ENCODE measurements at regions not wholly inside any gene's neighbourhood (a gene's known extent, or its start where the extent isn't known, plus 50 kb on each side); places are given as distances from the start of the nearest gene placed in this dataset.

GRCh38 chr9:28887188-28887884 is 1314.1 kb upstream of the C9orf72 start:
- 83 to 89% methylated on average over 2 of the region's 2 CpGs for WGBS, 2 donors
- no peaks in the 10 kb centered on the region for H3K36me3 ChIP-seq
- no peaks in the 10 kb centered on the region for H3K27me3 ChIP-seq
- no peak overlapping the region for H3K27ac ChIP-seq
- H3K4me1 ChIP-seq: no peaks in the 10 kb centered on the region
- intact Hi-C loops (cut with DNase I): no loop called here
- no peak overlapping the region for H3K4me3 ChIP-seq
- TF ChIP-seq POLR2A (IDR thresholded peaks at IDR 0.05) (no peak), CTCF (IDR thresholded peaks at IDR 0.05) (no peak)
- DNase-seq: no peak
- no peaks in the 10 kb centered on the region for H3K9me3 ChIP-seq

- 69 to 78% methylated on average over 1 of the region's 1 CpG for WGBS, 2 donors
- no peaks in the 10 kb centered on the region for H3K9me3 ChIP-seq
- TF ChIP-seq CTCF (IDR thresholded peaks at IDR 0.05) (no peak), POLR2A (IDR thresholded peaks at IDR 0.05) (no peak)
These were observed 1315.5 kb upstream of the C9orf72 start for GRCh38 chr9:28888806-28889205.

DNA sequence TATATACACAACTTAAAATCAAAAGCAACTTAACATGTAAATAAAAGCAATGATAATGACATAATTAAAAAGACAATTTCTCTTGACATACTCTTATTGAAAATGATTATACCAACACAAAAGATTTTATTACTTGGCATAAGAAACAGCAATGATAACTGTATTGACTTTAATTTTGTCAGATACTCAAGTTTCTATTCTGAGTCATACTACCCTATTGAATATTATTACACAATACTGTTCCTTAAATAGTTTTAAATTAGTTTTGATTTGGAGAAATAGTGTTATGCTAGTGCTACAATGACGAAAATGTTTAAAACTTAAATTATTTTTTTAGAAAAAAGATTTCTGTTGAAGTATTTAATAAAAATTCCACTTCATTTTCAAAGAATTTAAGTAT is 1319.3 kb upstream of the C9orf72 start:
- Histone ChIP-seq H3K27ac (no peak overlapping the region), H3K9me3 (no peaks in the 10 kb centered on the region), H3K36me3 (no peaks in the 10 kb centered on the region), H3K27me3 (no peaks in the 10 kb centered on the region), H3K4me1 (no peaks in the 10 kb centered on the region), H3K4me3 (no peak overlapping the region)
- no peak for DNase-seq
- WGBS, 2 donors: 27 to 43% methylated on average over 1 of the region's 1 CpG
- intact Hi-C loops (cut with DNase I): no loop called here
- no peak for TF ChIP-seq CTCF (IDR thresholded peaks at IDR 0.05)
- no peak for TF ChIP-seq POLR2A (IDR thresholded peaks at IDR 0.05)

More at GRCh38 chr9:28888806-28889205, 1315.5 kb upstream of the C9orf72 start:
- intact Hi-C loops (cut with DNase I): no loop called here
- no peaks in the 10 kb centered on the region for H3K36me3 ChIP-seq
- DNase-seq: no peak
- no peak overlapping the region for H3K27ac ChIP-seq
- H3K27me3 ChIP-seq: no peaks in the 10 kb centered on the region
- no peaks in the 10 kb centered on the region for H3K4me1 ChIP-seq
- H3K4me3 ChIP-seq: no peak overlapping the region

- intact Hi-C loops (cut with DNase I): no loop called here
- H3K9me3 ChIP-seq: peaks cover 0 to 5% (median 0%) of the 10 kb centered on the region in 3 donors
- DNase-seq: no peak
- H3K4me1 ChIP-seq: no peaks in the 10 kb centered on the region
- no peak overlapping the region for H3K4me3 ChIP-seq
- no peaks in the 10 kb centered on the region for H3K36me3 ChIP-seq
- H3K27ac ChIP-seq: no peak overlapping the region
- TF ChIP-seq CTCF (IDR thresholded peaks at IDR 0.05) (no peak), POLR2A (IDR thresholded peaks at IDR 0.05) (no peak)
- H3K27me3 ChIP-seq: no peaks in the 10 kb centered on the region
These were observed 1326.0 kb upstream of the C9orf72 start for GRCh38 chr9:28899267-28899666.

DNA sequence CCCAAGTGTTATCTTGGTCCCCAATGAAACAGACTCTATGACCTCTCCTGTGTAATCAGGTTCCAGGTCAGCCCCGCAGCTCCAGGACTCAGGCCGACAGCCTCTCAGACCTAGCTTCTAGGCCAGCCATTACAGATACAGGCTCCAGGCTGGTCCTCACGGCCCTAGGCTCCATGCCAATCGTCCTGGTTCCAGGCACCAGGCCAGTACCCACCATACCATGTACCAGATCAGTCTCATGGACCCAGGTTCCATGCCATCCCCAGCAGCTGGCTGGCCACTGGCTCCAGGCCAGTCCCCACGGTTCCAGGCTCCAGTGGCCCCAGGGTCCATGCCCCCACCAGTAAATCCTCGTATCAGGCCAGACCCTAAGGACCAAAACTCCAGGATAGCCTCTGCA is 1326.6 kb upstream of the C9orf72 start:
- no peak for DNase-seq
- WGBS, 2 donors: 50 to 85% methylated on average over 4 to 5 of the region's 6 CpGs
- no peak overlapping the region for H3K4me3 ChIP-seq
- no peak overlapping the region for H3K27ac ChIP-seq
- intact Hi-C loops (cut with DNase I): no loop called here
- TF ChIP-seq POLR2A (IDR thresholded peaks at IDR 0.05): no peak
- TF ChIP-seq CTCF (IDR thresholded peaks at IDR 0.05): no peak
- no peaks in the 10 kb centered on the region for H3K4me1 ChIP-seq
- H3K9me3 ChIP-seq: peaks cover 0 to 5% (median 0%) of the 10 kb centered on the region in 3 donors
- no peaks in the 10 kb centered on the region for H3K27me3 ChIP-seq
- H3K36me3 ChIP-seq: no peaks in the 10 kb centered on the region
